ENCODE measurements at regions not wholly inside any gene's neighbourhood (a gene's known extent, or its start where the extent isn't known, plus 50 kb on each side); places are given as distances from the start of the nearest gene placed in this dataset.
"Not testable (repeated sequence)": the region's sequence is repeated elsewhere in the genome, so short reads cannot be mapped to it uniquely, and the experiment has no call there.

GRCh38 chrX:1103360-1103759 is 109.1 kb downstream of the CRLF2 start:
- Histone ChIP-seq H4K20me1 (ENCODE audit: control insufficient read depth, insufficient read depth, low read length, poor library complexity, severe bottlenecking) (no peaks in the 10 kb centered on the region), H3K4me2 (replicated peaks; ENCODE audit: low read depth, low read length, poor library complexity, severe bottlenecking) (no peak overlapping the region), H3K27me3 (replicated peaks in 1 of 4; ENCODE audit: control extremely low read depth in 1 of 4, control insufficient read depth in 3 of 4, insufficient read depth in 4 of 4, low read length in 3 of 4) (peaks cover 0 to 14% (median 1%) of the 10 kb centered on the region in 4 experiments), H2AFZ (ENCODE audit: insufficient read depth, low read depth, low read length, poor library complexity, severe bottlenecking) (no peak overlapping the region), H3K4me3 (ENCODE audit: control extremely low read depth in 1 of 5, extremely low read depth in 1 of 5, insufficient read depth in 1 of 5, low read depth in 2 of 5, low read length in 4 of 5) (no peak overlapping the region), H3K27ac (ENCODE audit: low read length in 2 of 2) (no peak overlapping the region), H3K36me3 (replicated peaks in 1 of 2; ENCODE audit: control extremely low read depth in 1 of 2, control insufficient read depth in 1 of 2, extremely low read depth in 1 of 2, insufficient read depth in 2 of 2, low read length in 1 of 2) (no peaks in the 10 kb centered on the region), H3K9me3 (ENCODE audit: control extremely low read depth in 1 of 3, control insufficient read depth in 2 of 3, insufficient read depth in 1 of 3, low read length in 2 of 3) (peaks cover 0 to 17% (median under 1%) of the 10 kb centered on the region in 3 donors), H3K9ac (ENCODE audit: low read length) (no peak overlapping the region), H3K4me1 (ENCODE audit: control insufficient read depth in 2 of 2, insufficient read depth in 2 of 2, low read length in 2 of 2) (no peaks in the 10 kb centered on the region), H3K79me2 (ENCODE audit: control insufficient read depth, insufficient read depth, low read length) (no peaks in the 10 kb centered on the region)
- no peak for TF ChIP-seq EZH2 (IDR thresholded peaks at IDR 0.05; ENCODE audit: borderline replicate concordance, insufficient read depth, low read depth, low read length, poor library complexity, severe bottlenecking)
- TF ChIP-seq, protein P1, sequence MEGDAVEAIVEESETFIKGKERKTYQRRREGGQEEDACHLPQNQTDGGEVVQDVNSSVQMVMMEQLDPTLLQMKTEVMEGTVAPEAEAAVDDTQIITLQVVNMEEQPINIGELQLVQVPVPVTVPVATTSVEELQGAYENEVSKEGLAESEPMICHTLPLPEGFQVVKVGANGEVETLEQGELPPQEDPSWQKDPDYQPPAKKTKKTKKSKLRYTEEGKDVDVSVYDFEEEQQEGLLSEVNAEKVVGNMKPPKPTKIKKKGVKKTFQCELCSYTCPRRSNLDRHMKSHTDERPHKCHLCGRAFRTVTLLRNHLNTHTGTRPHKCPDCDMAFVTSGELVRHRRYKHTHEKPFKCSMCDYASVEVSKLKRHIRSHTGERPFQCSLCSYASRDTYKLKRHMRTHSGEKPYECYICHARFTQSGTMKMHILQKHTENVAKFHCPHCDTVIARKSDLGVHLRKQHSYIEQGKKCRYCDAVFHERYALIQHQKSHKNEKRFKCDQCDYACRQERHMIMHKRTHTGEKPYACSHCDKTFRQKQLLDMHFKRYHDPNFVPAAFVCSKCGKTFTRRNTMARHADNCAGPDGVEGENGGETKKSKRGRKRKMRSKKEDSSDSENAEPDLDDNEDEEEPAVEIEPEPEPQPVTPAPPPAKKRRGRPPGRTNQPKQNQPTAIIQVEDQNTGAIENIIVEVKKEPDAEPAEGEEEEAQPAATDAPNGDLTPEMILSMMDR (IDR thresholded peaks at IDR 0.05), result no peak
- peaks cover 4% of the 10 kb centered on the region for H3K27me3 Mint-ChIP-seq
- no peaks in the 10 kb centered on the region for H3K9me3 Mint-ChIP-seq (ENCODE audit: insufficient read depth)
- no peak for ATAC-seq (ENCODE audit: low read depth)
- H3K4me3 Mint-ChIP-seq, result no peak overlapping the region
- no peak for DNase-seq
- intact Hi-C loops (cut with micrococcal nuclease), result no loop called here
- ChIA-PET CTCF (no interaction called here), POLR2A (no interaction called here)
- WGBS (ENCODE audit: insufficient coverage), result 81% methylated on average over 2 of the region's 4 CpGs
- H3K4me1 Mint-ChIP-seq, result no peaks in the 10 kb centered on the region
- H3K27ac Mint-ChIP-seq, result no peak overlapping the region

GRCh38 chrX:1102786-1103185 is 109.7 kb downstream of the CRLF2 start:
- no peak overlapping the region for H3K4me3 Mint-ChIP-seq
- no peak for DNase-seq
- Histone ChIP-seq H4K20me1 (ENCODE audit: control insufficient read depth, insufficient read depth, low read length, poor library complexity, severe bottlenecking) (no peaks in the 10 kb centered on the region), H3K36me3 (replicated peaks in 1 of 2; ENCODE audit: control extremely low read depth in 1 of 2, control insufficient read depth in 1 of 2, extremely low read depth in 1 of 2, insufficient read depth in 2 of 2, low read length in 1 of 2) (no peaks in the 10 kb centered on the region), H3K27me3 (replicated peaks in 1 of 4; ENCODE audit: control extremely low read depth in 1 of 4, control insufficient read depth in 3 of 4, insufficient read depth in 4 of 4, low read length in 3 of 4) (peaks cover 0 to 14% (median 1%) of the 10 kb centered on the region in 4 experiments), H3K9me3 (ENCODE audit: control extremely low read depth in 1 of 3, control insufficient read depth in 2 of 3, insufficient read depth in 1 of 3, low read length in 2 of 3) (peaks cover 0 to 22% (median 3%) of the 10 kb centered on the region in 3 donors), H3K4me3 (ENCODE audit: control extremely low read depth in 1 of 5, extremely low read depth in 1 of 5, insufficient read depth in 1 of 5, low read depth in 2 of 5, low read length in 4 of 5) (no peak overlapping the region), H3K4me1 (ENCODE audit: control insufficient read depth in 2 of 2, insufficient read depth in 2 of 2, low read length in 2 of 2) (no peaks in the 10 kb centered on the region), H3K4me2 (replicated peaks; ENCODE audit: low read depth, low read length, poor library complexity, severe bottlenecking) (no peak overlapping the region), H3K9ac (ENCODE audit: low read length) (no peak overlapping the region), H2AFZ (ENCODE audit: insufficient read depth, low read depth, low read length, poor library complexity, severe bottlenecking) (no peak overlapping the region), H3K79me2 (ENCODE audit: control insufficient read depth, insufficient read depth, low read length) (no peaks in the 10 kb centered on the region), H3K27ac (ENCODE audit: low read length in 2 of 2) (no peak overlapping the region)
- intact Hi-C loops (cut with micrococcal nuclease), result no loop called here
- no peak overlapping the region for H3K27ac Mint-ChIP-seq
- ATAC-seq (ENCODE audit: low read depth), result no peak
- no peaks in the 10 kb centered on the region for H3K9me3 Mint-ChIP-seq (ENCODE audit: insufficient read depth)
- TF ChIP-seq, protein P1 (IDR thresholded peaks at IDR 0.05), result no peak
- no peak for TF ChIP-seq EZH2 (IDR thresholded peaks at IDR 0.05; ENCODE audit: borderline replicate concordance, insufficient read depth, low read depth, low read length, poor library complexity, severe bottlenecking)
- ChIA-PET POLR2A (no interaction called here), CTCF (no interaction called here)
- no peaks in the 10 kb centered on the region for H3K4me1 Mint-ChIP-seq
- H3K27me3 Mint-ChIP-seq, result peaks cover 4% of the 10 kb centered on the region
- 46% methylated on average over 3 of the region's 3 CpGs for WGBS (ENCODE audit: insufficient coverage)

DNA sequence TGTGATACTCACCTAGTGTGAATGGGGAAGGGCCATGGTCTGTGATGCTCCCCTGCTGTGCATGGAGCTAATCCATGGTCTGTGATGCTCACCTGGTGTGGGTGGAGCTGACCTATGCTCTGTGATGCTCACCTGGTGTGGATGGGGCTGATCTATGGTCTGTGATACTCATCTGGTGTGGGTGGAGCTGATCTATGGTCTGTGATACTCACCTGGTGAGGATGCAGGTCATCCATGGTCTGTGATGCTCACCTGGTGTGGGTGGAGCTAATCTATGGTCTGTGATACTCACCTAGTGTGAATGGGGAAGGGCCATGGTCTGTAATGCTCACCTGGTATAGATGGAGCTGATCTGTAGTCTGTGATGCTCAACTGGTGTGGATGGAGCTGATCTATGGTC is 110.2 kb downstream of the CRLF2 start:
- H3K4me3 ChIP-seq (ENCODE audit: control extremely low read depth in 1 of 5, extremely low read depth in 1 of 5, insufficient read depth in 1 of 5, low read depth in 2 of 5, low read length in 4 of 5); POLR2A ChIA-PET; intact Hi-C loops (cut with micrococcal nuclease); H4K20me1 ChIP-seq (ENCODE audit: control insufficient read depth, insufficient read depth, low read length, poor library complexity, severe bottlenecking); DNase-seq; ATAC-seq (ENCODE audit: low read depth); H3K27ac ChIP-seq (ENCODE audit: low read length in 2 of 2); H3K4me1 Mint-ChIP-seq; H3K27ac Mint-ChIP-seq; H3K4me3 Mint-ChIP-seq; CTCF ChIA-PET; H3K36me3 ChIP-seq (replicated peaks in 1 of 2; ENCODE audit: control extremely low read depth in 1 of 2, control insufficient read depth in 1 of 2, extremely low read depth in 1 of 2, insufficient read depth in 2 of 2, low read length in 1 of 2); H3K79me2 ChIP-seq (ENCODE audit: control insufficient read depth, insufficient read depth, low read length); H3K4me2 ChIP-seq (replicated peaks; ENCODE audit: low read depth, low read length, poor library complexity, severe bottlenecking); H3K9me3 Mint-ChIP-seq (ENCODE audit: insufficient read depth); H3K9ac ChIP-seq (ENCODE audit: low read length); H3K27me3 Mint-ChIP-seq; H2AFZ ChIP-seq (ENCODE audit: insufficient read depth, low read depth, low read length, poor library complexity, severe bottlenecking); H3K4me1 ChIP-seq (ENCODE audit: control insufficient read depth in 2 of 2, insufficient read depth in 2 of 2, low read length in 2 of 2): not testable (repeated sequence)
- H3K27me3 ChIP-seq (replicated peaks in 1 of 4; ENCODE audit: control extremely low read depth in 1 of 4, control insufficient read depth in 3 of 4, insufficient read depth in 4 of 4, low read length in 3 of 4), result peaks cover 0 to 11% (median 1%) of the 10 kb centered on the region in 4 experiments
- peaks cover 0 to 26% (median 8%) of the 10 kb centered on the region in 3 donors for H3K9me3 ChIP-seq (ENCODE audit: control extremely low read depth in 1 of 3, control insufficient read depth in 2 of 3, insufficient read depth in 1 of 3, low read length in 2 of 3)
